PC-9 (cell line): ENCODE measurements at regions not wholly inside any gene's neighbourhood (a gene's known extent, or its start where the extent isn't known, plus 50 kb on each side); places are given as distances from the start of the nearest gene placed in this dataset.

Experiments used
- BruUV-seq: library from RNA; stranded (reverse); fragments of 400-500 nt; replicated peaks from 2 replicates; lab custom pipeline; 2021; lab: Mats Ljungman, UMichigan
- CTCF ChIA-PET: fragments of 300-600 bp; sonication (Branson Sonifier 250); formaldehyde crosslinking; loops from one replicate; lab custom pipeline; 2022; ENCODE audit warnings: antibody characterized with exemption; lab: Charles Lee
- POLR2A ChIA-PET: fragments of 300-600 bp; sonication (Branson Sonifier 250); formaldehyde crosslinking; loops from one replicate; lab custom pipeline; 2022; ENCODE audit warnings: antibody characterized with exemption; ENCODE audit not compliant: unreplicated experiment; lab: Charles Lee
- DNase-seq, 2 experiments: peaks; one replicate each; pipeline versions ENCODE4 v3.0.0 to v3.0.0-alpha.2; 2015 to 2022; ENCODE audit warnings: mixed read lengths in 1 of 2
- H2AFZ ChIP-seq: fragments of 200-600 bp; sonication (generic); 2 replicates; pipeline ENCODE4 v1.8.1; 2017; ENCODE audit warnings: antibody characterized with exemption
- H3F3A ChIP-seq: fragments of 200-600 bp; sonication (generic); 2 replicates; pipeline ENCODE4 v1.8.1; 2017; ENCODE audit warnings: antibody characterized with exemption, mild to moderate bottlenecking, low read depth; ENCODE audit not compliant: insufficient read depth
- H3K27ac ChIP-seq: fragments of 200-600 bp; sonication (generic); 2 replicates; pipeline ENCODE4 v1.6.1; 2016; ENCODE audit warnings: mixed run types
- H3K27me3 ChIP-seq: fragments of 200-600 bp; sonication (generic); 2 replicates; pipeline ENCODE4 v1.6.1; 2016; ENCODE audit warnings: low read depth, mixed run types; ENCODE audit not compliant: insufficient read depth
- H3K36me3 ChIP-seq: fragments of 200-600 bp; sonication (generic); 2 replicates; pipeline ENCODE4 v1.6.1; 2016; ENCODE audit warnings: low read depth, mixed run types
- H3K4me1 ChIP-seq: fragments of 200-600 bp; sonication (generic); replicated peaks from 2 replicates; pipeline ENCODE4 v1.6.1; 2016; ENCODE audit warnings: mixed run types; ENCODE audit not compliant: insufficient read depth
- H3K4me2 ChIP-seq: fragments of 200-600 bp; sonication (generic); 2 replicates; pipeline ENCODE4 v1.6.1; 2017; ENCODE audit warnings: mixed run types
- H3K4me3 ChIP-seq: fragments of 200-600 bp; sonication (generic); 2 replicates; pipeline ENCODE4 v1.6.1; 2016; ENCODE audit warnings: mixed run types
- H3K79me2 ChIP-seq: fragments of 200-600 bp; sonication (generic); 2 replicates; pipeline ENCODE4 v1.6.1; 2017; ENCODE audit warnings: low read depth, mixed run types
- H3K9me2 ChIP-seq: fragments of 200-600 bp; sonication (generic); 2 replicates; pipeline ENCODE4 v1.8.1; 2017; ENCODE audit warnings: mild to moderate bottlenecking; ENCODE audit not compliant: insufficient read depth
- H3K9me3 ChIP-seq: fragments of 200-600 bp; sonication (generic); 2 replicates; pipeline ENCODE4 v1.8.1; 2016; ENCODE audit warnings: low read depth; ENCODE audit not compliant: insufficient read depth
- H4K20me1 ChIP-seq: fragments of 200-600 bp; sonication (generic); 2 replicates; pipeline ENCODE4 v1.8.1; 2017; ENCODE audit not compliant: insufficient read depth
- CTCF ChIP-seq: fragments of 200-600 bp; sonication (generic); conservative IDR thresholded peaks from 2 replicates; pipeline ENCODE4 v1.6.1; 2017; ENCODE audit warnings: mixed run types, antibody characterized with exemption, mild to moderate bottlenecking, moderate library complexity
- EZH2 ChIP-seq: fragments of 200-600 bp; sonication (generic); IDR thresholded peaks from 2 replicates; pipeline ENCODE4 v1.8.0; 2017; ENCODE audit warnings: antibody characterized with exemption, low read depth
- intact Hi-C: fragments of 100-400 bp; cut with micrococcal nuclease; formaldehyde crosslinking; loops from one replicate; pipeline ENCODE4 v1.10.0; 2022; ENCODE audit not compliant: unreplicated experiment

GRCh38 chr9:106467865-106468164 lies 395.2 kb upstream of the ZNF462 start:
- CTCF ChIA-PET: no interaction called here
- Histone ChIP-seq H3K36me3 (no peaks in the 10 kb centered on the region), H3K79me2 (no peaks in the 10 kb centered on the region), H3K9me3 (no peaks in the 10 kb centered on the region), H3F3A (no peaks in the 10 kb centered on the region), H3K27ac (no peak overlapping the region), H3K4me1 (no peaks in the 10 kb centered on the region), H3K4me2 (no peak overlapping the region), H3K27me3 (no peaks in the 10 kb centered on the region), H3K9me2 (no peaks in the 10 kb centered on the region), H4K20me1 (no peaks in the 10 kb centered on the region), H3K4me3 (no peak overlapping the region), H2AFZ (no peak overlapping the region)
- no TSS peak for BruUV-seq
- TF ChIP-seq CTCF (no peak), EZH2 (no peak)
- no peak for DNase-seq
- POLR2A ChIA-PET: interaction anchor here (0.5 kb wide), 1 partner anchor 308 kb away, joined by 9 read pairs; no protein-coding TSS in a partner anchor
- intact Hi-C loops: no loop called here

- intact Hi-C loops: no loop called here
- no peak overlapping the region for H2AFZ ChIP-seq
- H4K20me1 ChIP-seq: no peaks in the 10 kb centered on the region
- H3K4me1 ChIP-seq: no peaks in the 10 kb centered on the region
- ChIA-PET POLR2A (no interaction called here), CTCF (no interaction called here)
- H3K4me2 ChIP-seq: no peak overlapping the region
- H3K27me3 ChIP-seq: no peaks in the 10 kb centered on the region
- no peaks in the 10 kb centered on the region for H3K9me3 ChIP-seq
- no peaks in the 10 kb centered on the region for H3K79me2 ChIP-seq
- no peak for DNase-seq
- H3K36me3 ChIP-seq: no peaks in the 10 kb centered on the region
- no TSS peak for BruUV-seq
- H3K4me3 ChIP-seq: no peak overlapping the region
- H3K9me2 ChIP-seq: no peaks in the 10 kb centered on the region
- H3K27ac ChIP-seq: no peak overlapping the region
- no peak for TF ChIP-seq EZH2
- no peak for TF ChIP-seq CTCF
- H3F3A ChIP-seq: no peaks in the 10 kb centered on the region
Measured at GRCh38 chr9:106468431-106468830, 394.5 kb upstream of the ZNF462 start.

DNA sequence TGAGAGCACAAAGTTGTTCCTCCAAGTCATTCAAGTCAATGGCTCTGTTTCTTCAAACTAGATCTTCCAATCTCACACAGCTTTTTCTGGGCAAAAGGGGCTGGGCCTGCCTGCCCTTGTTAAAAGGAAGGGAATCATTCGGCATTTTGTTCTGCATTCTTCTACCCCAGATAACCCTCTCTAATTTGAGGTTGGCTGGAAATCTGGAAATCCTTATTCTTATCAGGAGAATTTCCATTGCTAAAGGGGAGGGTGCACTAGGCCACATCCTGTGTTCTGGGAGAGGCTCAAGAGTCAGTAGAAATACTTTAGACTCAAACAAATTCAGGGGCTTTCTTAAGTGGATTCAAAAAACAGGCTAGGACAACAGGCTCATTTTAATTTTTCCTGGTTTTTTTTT lies 384.7 kb upstream of the ZNF462 start:
- TF ChIP-seq CTCF (no peak), EZH2 (no peak)
- BruUV-seq: no TSS peak
- Histone ChIP-seq H3F3A (no peaks in the 10 kb centered on the region), H4K20me1 (no peaks in the 10 kb centered on the region), H3K4me3 (no peak overlapping the region), H3K79me2 (no peaks in the 10 kb centered on the region), H3K9me2 (no peaks in the 10 kb centered on the region), H3K4me1 (peaks cover 8% of the 10 kb centered on the region), H3K36me3 (no peaks in the 10 kb centered on the region), H2AFZ (no peak overlapping the region), H3K9me3 (no peaks in the 10 kb centered on the region), H3K27me3 (no peaks in the 10 kb centered on the region), H3K27ac (no peak overlapping the region), H3K4me2 (no peak overlapping the region)
- POLR2A ChIA-PET: no interaction called here
- intact Hi-C loops: no loop called here
- DNase-seq: no peak
- CTCF ChIA-PET: no interaction called here
